Fibroblast of lung (primary cell): ENCODE measurements at regions not wholly inside any gene's neighbourhood (a gene's known extent, or its start where the extent isn't known, plus 50 kb on each side); places are given as distances from the start of the nearest gene placed in this dataset.
"Not testable (repeated sequence)": the region's sequence is repeated elsewhere in the genome, so short reads cannot be mapped to it uniquely, and the experiment has no call there.

Experiments
- DNase-seq, 2 donors: peaks; one replicate each; pipeline versions ENCODE4 v3.0.0 to v3.0.0-alpha.2; 2010; ENCODE audit warnings: low read depth in 2 of 2
- H2AFZ ChIP-seq: 2 replicates; pipeline ENCODE4 v1.5.1; 2012; ENCODE audit warnings: low read length, control low read depth, inconsistent platforms
- H3K27ac ChIP-seq: 2 replicates; pipeline ENCODE4 v1.5.1; 2011; ENCODE audit warnings: low read length, control low read depth; ENCODE audit not compliant: insufficient read depth
- H3K27me3 ChIP-seq: 2 replicates; pipeline ENCODE4 v1.5.1; 2011; ENCODE audit warnings: mild to moderate bottlenecking, low read length; ENCODE audit not compliant: control insufficient read depth, insufficient read depth
- H3K36me3 ChIP-seq: 2 replicates; pipeline ENCODE4 v1.5.1; 2011; ENCODE audit warnings: low read length; ENCODE audit not compliant: control insufficient read depth, insufficient read depth
- H3K4me1 ChIP-seq: 2 replicates; pipeline ENCODE4 v1.5.1; 2011; ENCODE audit warnings: low read length; ENCODE audit not compliant: control insufficient read depth, insufficient read depth; ENCODE audit errors: extremely low read depth
- H3K4me2 ChIP-seq: 2 replicates; pipeline ENCODE4 v1.5.1; 2011; ENCODE audit warnings: low read length, control low read depth; ENCODE audit not compliant: insufficient read depth; ENCODE audit errors: extremely low read depth
- H3K4me3 ChIP-seq, 4 experiments: fragments of 200-600 bp in 1 of 4; sonication (generic) in 1 of 4; replicated peaks in 1 of 4; 2 replicates each; pipeline ENCODE4 v1.5.1; 2011 to 2016; ENCODE audit warnings: low read length in 4 of 4, low read depth in 3 of 4, mild to moderate bottlenecking in 3 of 4, control low read depth in 2 of 4, inconsistent platforms in 1 of 4, mixed read lengths in 1 of 4; ENCODE audit not compliant: insufficient read depth in 1 of 4; ENCODE audit errors: control extremely low read depth in 1 of 4
- H3K79me2 ChIP-seq: 2 replicates; pipeline ENCODE4 v1.5.1; 2012; ENCODE audit warnings: mild to moderate bottlenecking, low read length, inconsistent platforms; ENCODE audit not compliant: control insufficient read depth, insufficient read depth
- H3K9ac ChIP-seq: 2 replicates; pipeline ENCODE4 v1.5.1; 2011; ENCODE audit warnings: mild to moderate bottlenecking, low read length, control low read depth; ENCODE audit not compliant: insufficient read depth
- H3K9me3 ChIP-seq: 2 replicates; pipeline ENCODE4 v1.5.1; 2012; ENCODE audit warnings: low read depth, low read length; ENCODE audit not compliant: control insufficient read depth, insufficient read depth
- H4K20me1 ChIP-seq: 2 replicates; pipeline ENCODE4 v1.5.1; 2011; ENCODE audit warnings: low read length; ENCODE audit not compliant: control insufficient read depth, insufficient read depth; ENCODE audit errors: extremely low read depth
- EZH2 ChIP-seq: IDR thresholded peaks from 2 replicates; pipeline ENCODE4 v1.5.1; 2012; ENCODE audit warnings: low read length, control low read depth, mild to moderate bottlenecking; ENCODE audit errors: missing control alignments
- TF ChIP-seq, protein P1 (sequence below), 2 donors: IDR thresholded peaks in 1 of 2; conservative IDR thresholded peaks in 1 of 2; 1 replicate in 1 of 2; 2 replicates in 1 of 2; pipeline ENCODE4 v1.5.1; 2011 to 2012; ENCODE audit warnings: low read length in 2 of 2, control low read depth in 1 of 2, inconsistent platforms in 1 of 2, low read depth in 1 of 2, mild to moderate bottlenecking in 1 of 2

DNA sequence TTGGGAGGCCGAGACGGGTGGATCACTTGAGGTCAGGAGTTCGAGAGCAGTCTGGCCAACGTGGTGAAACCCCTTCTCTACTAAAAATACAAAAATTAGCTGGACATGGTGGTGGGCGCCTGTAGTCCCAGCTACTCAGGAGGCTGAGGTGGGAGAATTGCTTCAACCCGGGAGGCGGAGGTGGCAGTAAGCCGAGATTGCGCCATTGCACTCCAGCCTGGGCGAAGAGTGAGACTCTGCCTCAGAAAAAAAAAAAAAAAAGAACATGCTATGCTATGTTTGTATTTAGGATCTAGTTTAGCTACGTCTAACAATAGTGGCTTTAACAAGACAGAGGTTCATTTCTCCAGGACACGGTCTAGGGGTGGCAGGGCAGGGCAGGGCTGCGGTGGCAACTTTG, 103.3 kb downstream of the TNFRSF13B start:
- not testable (repeated sequence) for H3K27ac ChIP-seq, H3K4me3 ChIP-seq, H4K20me1 ChIP-seq

DNA sequence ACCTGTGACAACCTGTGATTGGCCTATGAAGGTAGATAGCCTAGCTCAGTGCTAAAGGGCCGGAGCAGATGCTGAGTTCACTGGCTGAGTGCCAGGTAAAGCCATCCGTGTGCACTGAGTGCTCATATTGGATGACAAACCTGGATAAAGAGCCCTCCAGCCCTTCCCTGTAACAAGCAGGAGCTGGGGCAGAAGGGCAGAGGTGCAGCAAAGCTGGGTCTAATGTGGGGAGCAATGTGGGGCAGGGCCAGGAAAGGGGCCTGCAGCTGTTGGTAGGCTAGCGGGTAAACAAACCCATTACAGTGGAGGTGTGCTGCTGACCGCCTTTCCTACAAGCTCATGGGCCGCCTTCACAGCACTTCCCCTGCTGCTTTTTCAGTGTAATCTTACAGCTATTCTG, 104.4 kb downstream of the TNFRSF13B start:
- H4K20me1 ChIP-seq, H3K27ac ChIP-seq, H3K4me2 ChIP-seq, H3K27me3 ChIP-seq, H3K4me1 ChIP-seq, H3K36me3 ChIP-seq, H3K9ac ChIP-seq, H3K4me3 ChIP-seq, H3K79me2 ChIP-seq, H3K9me3 ChIP-seq, H2AFZ ChIP-seq, DNase-seq: not testable (repeated sequence)

More for the DNA sequence above, 103.3 kb downstream of the TNFRSF13B start:
- H3K36me3 ChIP-seq, H3K4me2 ChIP-seq, DNase-seq, H3K9me3 ChIP-seq, H2AFZ ChIP-seq, H3K79me2 ChIP-seq, H3K4me1 ChIP-seq, H3K27me3 ChIP-seq, H3K9ac ChIP-seq: not testable (repeated sequence)

DNA sequence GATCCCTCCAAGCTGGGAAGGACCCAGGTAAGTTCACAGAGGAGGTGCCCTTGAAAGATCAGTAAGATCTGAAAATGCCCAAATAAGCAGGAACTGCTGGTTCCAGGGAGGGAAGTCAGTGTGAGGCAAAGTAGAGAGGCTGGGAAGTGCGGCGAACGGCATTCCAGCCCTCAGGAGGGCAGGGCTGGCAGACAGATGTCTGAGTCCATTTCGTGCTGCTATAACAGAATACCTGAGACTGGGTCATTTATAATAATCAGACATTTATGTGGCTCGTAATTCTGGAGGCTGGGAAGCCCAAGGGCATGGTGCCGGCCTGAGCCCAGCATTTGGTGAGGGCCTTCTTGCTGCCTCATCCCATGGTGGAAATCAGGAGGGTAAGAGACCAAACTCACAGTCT, 105.1 kb downstream of the TNFRSF13B start:
- not testable (repeated sequence) for H3K36me3 ChIP-seq, H4K20me1 ChIP-seq, H3K27ac ChIP-seq, H2AFZ ChIP-seq, H3K4me2 ChIP-seq, H3K79me2 ChIP-seq, H3K4me1 ChIP-seq, H3K9me3 ChIP-seq, DNase-seq, H3K27me3 ChIP-seq, H3K9ac ChIP-seq, H3K4me3 ChIP-seq

DNA sequence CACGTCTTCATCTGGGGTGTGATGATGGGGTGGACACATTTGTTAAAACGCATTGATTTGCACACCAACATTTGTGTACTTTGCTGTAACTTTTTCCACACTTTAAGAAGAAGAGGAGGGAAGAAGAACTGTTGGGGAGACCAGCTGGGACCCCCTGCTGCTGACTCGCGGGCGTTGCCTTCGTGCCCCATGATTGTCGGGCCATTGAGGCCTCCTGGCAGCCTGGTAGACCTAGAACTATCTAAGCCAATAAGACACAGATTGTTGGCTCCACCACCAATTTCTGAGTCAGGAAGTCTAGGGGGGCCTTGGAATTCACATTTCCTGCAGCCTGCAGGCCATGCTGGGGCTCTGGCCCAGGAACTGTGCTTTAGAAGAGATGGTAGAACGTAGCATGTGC, 105.5 kb downstream of the TNFRSF13B start:
- Histone ChIP-seq H3K27ac (no peak overlapping the region), H3K4me3 (no peak overlapping the region), H4K20me1 (no peaks in the 10 kb centered on the region), H3K4me2 (no peak overlapping the region), H2AFZ (no peak overlapping the region), H3K9ac (no peak overlapping the region), H3K4me1 (no peaks in the 10 kb centered on the region), H3K36me3 (no peaks in the 10 kb centered on the region), H3K9me3 (no peaks in the 10 kb centered on the region), H3K79me2 (no peaks in the 10 kb centered on the region), H3K27me3 (no peaks in the 10 kb centered on the region)
- no peak for TF ChIP-seq EZH2
- TF ChIP-seq, protein P1, sequence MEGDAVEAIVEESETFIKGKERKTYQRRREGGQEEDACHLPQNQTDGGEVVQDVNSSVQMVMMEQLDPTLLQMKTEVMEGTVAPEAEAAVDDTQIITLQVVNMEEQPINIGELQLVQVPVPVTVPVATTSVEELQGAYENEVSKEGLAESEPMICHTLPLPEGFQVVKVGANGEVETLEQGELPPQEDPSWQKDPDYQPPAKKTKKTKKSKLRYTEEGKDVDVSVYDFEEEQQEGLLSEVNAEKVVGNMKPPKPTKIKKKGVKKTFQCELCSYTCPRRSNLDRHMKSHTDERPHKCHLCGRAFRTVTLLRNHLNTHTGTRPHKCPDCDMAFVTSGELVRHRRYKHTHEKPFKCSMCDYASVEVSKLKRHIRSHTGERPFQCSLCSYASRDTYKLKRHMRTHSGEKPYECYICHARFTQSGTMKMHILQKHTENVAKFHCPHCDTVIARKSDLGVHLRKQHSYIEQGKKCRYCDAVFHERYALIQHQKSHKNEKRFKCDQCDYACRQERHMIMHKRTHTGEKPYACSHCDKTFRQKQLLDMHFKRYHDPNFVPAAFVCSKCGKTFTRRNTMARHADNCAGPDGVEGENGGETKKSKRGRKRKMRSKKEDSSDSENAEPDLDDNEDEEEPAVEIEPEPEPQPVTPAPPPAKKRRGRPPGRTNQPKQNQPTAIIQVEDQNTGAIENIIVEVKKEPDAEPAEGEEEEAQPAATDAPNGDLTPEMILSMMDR (conservative IDR thresholded peaks at IDR 0.05 in 1 of 2, IDR thresholded peaks at IDR 0.05 in 1 of 2; ENCODE audit: low read depth in 1 of 2, low read length in 2 of 2), result no peak
- no peak for DNase-seq

DNA sequence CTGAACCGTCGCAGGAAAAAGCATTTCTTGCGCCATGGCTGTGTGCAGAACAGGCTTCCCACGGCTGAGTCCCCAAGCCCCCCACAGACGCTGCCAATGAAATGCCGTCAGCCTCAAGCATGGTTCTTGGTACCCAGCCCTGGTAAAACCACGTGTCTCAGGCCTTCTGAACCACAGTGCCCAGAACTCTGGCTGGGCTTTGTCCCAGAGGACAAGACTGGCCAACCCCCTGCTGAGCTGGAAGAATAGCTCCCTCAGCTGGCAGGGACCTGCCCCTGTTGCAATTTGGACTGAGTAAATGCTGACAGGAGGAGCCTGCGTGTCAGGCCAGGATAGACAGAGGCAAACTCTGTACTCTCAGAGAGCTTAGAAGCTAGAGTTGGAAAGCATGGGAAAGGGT, 106.2 kb downstream of the TNFRSF13B start:
- not testable (repeated sequence) for DNase-seq, H4K20me1 ChIP-seq

DNA sequence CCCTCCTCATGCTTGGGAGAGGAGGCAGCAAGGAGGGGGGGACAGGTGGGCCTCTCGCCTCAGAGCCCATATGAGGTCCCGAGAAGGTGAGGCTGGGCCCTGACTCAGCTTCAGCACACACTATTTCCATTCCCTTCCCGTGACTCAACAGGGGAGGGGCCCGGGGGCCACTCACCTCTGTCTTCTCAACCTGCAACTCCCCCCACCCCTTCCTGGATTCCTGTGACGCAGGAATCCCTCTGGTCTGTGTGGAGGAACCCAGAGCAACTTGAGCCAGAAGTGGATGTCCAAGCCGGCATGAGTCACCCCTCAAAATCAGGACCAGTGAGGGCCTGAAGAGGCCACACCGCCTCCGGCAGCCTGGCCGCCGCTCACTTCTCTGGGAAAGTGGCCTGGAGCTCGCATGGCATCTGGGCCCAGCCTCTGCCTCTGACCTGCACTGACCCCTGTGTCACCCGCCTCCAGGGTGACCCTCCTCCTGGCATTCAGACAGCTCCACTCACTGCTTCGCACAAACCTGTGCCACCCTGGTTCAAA, 106.8 kb downstream of the TNFRSF13B start:
- not testable (repeated sequence) for H3K4me2 ChIP-seq, H3K4me3 ChIP-seq, H3K27me3 ChIP-seq, H2AFZ ChIP-seq, H3K36me3 ChIP-seq, H3K4me1 ChIP-seq, DNase-seq, H3K9ac ChIP-seq, H3K79me2 ChIP-seq, H4K20me1 ChIP-seq, H3K27ac ChIP-seq, H3K9me3 ChIP-seq

More for the DNA sequence above, 106.2 kb downstream of the TNFRSF13B start:
- H3K9me3 ChIP-seq, H3K27me3 ChIP-seq, H3K79me2 ChIP-seq, H3K4me3 ChIP-seq, H3K4me1 ChIP-seq, H3K9ac ChIP-seq, H3K4me2 ChIP-seq, H3K27ac ChIP-seq, H2AFZ ChIP-seq, H3K36me3 ChIP-seq: not testable (repeated sequence)
